ENCODE measurements at regions not wholly inside any gene's neighbourhood (a gene's known extent, or its start where the extent isn't known, plus 50 kb on each side); places are given as distances from the start of the nearest gene placed in this dataset.
"Not testable (repeated sequence)": the region's sequence is repeated elsewhere in the genome, so short reads cannot be mapped to it uniquely, and the experiment has no call there.

- Histone ChIP-seq H3K9me3 (ENCODE audit: control insufficient read depth, low read depth, low read length) (no peaks in the 10 kb centered on the region), H2BK15ac (ENCODE audit: low read depth, low read length) (no peak overlapping the region), H4K8ac (replicated peaks; ENCODE audit: insufficient read length, low read depth, low read length) (peak overlapping the region; percentile 55), H3K4me2 (ENCODE audit: insufficient read depth, insufficient read length, low read length) (no peak overlapping the region), H2BK120ac (ENCODE audit: low read depth, low read length, poor library complexity, severe bottlenecking) (no peak overlapping the region), H3K4me1 (ENCODE audit: insufficient read depth, low read length) (no peaks in the 10 kb centered on the region), H4K5ac (ENCODE audit: insufficient read length, low read depth, low read length) (no peak overlapping the region), H4K91ac (ENCODE audit: insufficient read length, low read depth, low read length) (no peak overlapping the region), H2BK5ac (ENCODE audit: insufficient read length, low read length) (no peak overlapping the region), H2BK12ac (ENCODE audit: insufficient read length, low read depth, low read length) (no peak overlapping the region), H3K79me1 (ENCODE audit: insufficient read depth, low read depth, low read length, poor library complexity, severe bottlenecking) (no peaks in the 10 kb centered on the region), H3T11ph (ENCODE audit: low read length) (no peak overlapping the region), H3K9ac (ENCODE audit: extremely low read depth, insufficient read length, low read length) (no peak overlapping the region), H2BK20ac (ENCODE audit: low read depth, low read length, poor library complexity, severe bottlenecking) (no peak overlapping the region), H3K23ac (ENCODE audit: insufficient read length, low read depth, low read length) (no peak overlapping the region), H4K20me1 (ENCODE audit: control insufficient read depth, insufficient read depth, insufficient read length) (no peaks in the 10 kb centered on the region), H2AFZ (ENCODE audit: low read length) (no peak overlapping the region), H3K79me2 (ENCODE audit: insufficient read depth, low read length) (no peaks in the 10 kb centered on the region), H3K27ac (ENCODE audit: insufficient read length, low read depth, low read length) (no peak overlapping the region), H3K4ac (ENCODE audit: low read depth, low read length) (no peak overlapping the region), H2AK5ac (ENCODE audit: insufficient read length, low read length) (no peak overlapping the region), H3K23me2 (ENCODE audit: insufficient read length, low read depth, low read length, poor library complexity, severe bottlenecking) (no peaks in the 10 kb centered on the region), H3K18ac (ENCODE audit: insufficient read length, low read depth, low read length) (no peak overlapping the region), H3K14ac (ENCODE audit: insufficient read depth, low read length) (peak overlapping the region; percentile 71), H3K56ac (ENCODE audit: insufficient read length, low read depth, low read length) (no peak overlapping the region), H3K27me3 (ENCODE audit: insufficient read depth, low read length) (no peaks in the 10 kb centered on the region)
- Mint-ChIP-seq H3K9me3 (no peaks in the 10 kb centered on the region), H3K27me3 (ENCODE audit: low read depth) (peaks cover 5% of the 10 kb centered on the region), H3K4me1 (peaks cover 0 to 4% of the 10 kb centered on the region in 2 experiments; a peak in 1 of 4 replicates), H3K36me3 (ENCODE audit: insufficient read depth in 1 of 3, low read depth in 3 of 3) (no peaks in the 10 kb centered on the region), H3K4me3 (no peak overlapping the region), H3K27ac (peak overlapping the region in 1 of 3 experiments; percentile 44; a peak in 1 of 7 replicates)
- no peak for TF ChIP-seq CTCF (conservative IDR thresholded peaks at IDR 0.05)
- DNase-seq, result no peak
- WGBS (ENCODE audit: extremely low coverage, insufficient read length, low lambda C conversion rate), result no CpG with 5 or more reads among the region's 3 CpGs
Observed at GRCh38 chr7:98788966-98789365, 80.8 kb downstream of the TMEM130 start.

- not testable (repeated sequence) for H2AK5ac ChIP-seq (ENCODE audit: insufficient read length, low read length); H3K23ac ChIP-seq (ENCODE audit: insufficient read length, low read depth, low read length); H3K4me3 Mint-ChIP-seq; H3K18ac ChIP-seq (ENCODE audit: insufficient read length, low read depth, low read length); H3K79me1 ChIP-seq (ENCODE audit: insufficient read depth, low read depth, low read length, poor library complexity, severe bottlenecking); H3T11ph ChIP-seq (ENCODE audit: low read length); H3K4me2 ChIP-seq (ENCODE audit: insufficient read depth, insufficient read length, low read length); H2BK20ac ChIP-seq (ENCODE audit: low read depth, low read length, poor library complexity, severe bottlenecking); H2BK15ac ChIP-seq (ENCODE audit: low read depth, low read length); H3K4me1 ChIP-seq (ENCODE audit: insufficient read depth, low read length); H4K5ac ChIP-seq (ENCODE audit: insufficient read length, low read depth, low read length); DNase-seq; H4K91ac ChIP-seq (ENCODE audit: insufficient read length, low read depth, low read length); H3K27me3 Mint-ChIP-seq (ENCODE audit: low read depth); H3K27ac Mint-ChIP-seq; H3K79me2 ChIP-seq (ENCODE audit: insufficient read depth, low read length); H3K36me3 Mint-ChIP-seq (ENCODE audit: insufficient read depth in 1 of 3, low read depth in 3 of 3); H4K8ac ChIP-seq (replicated peaks; ENCODE audit: insufficient read length, low read depth, low read length); H3K14ac ChIP-seq (ENCODE audit: insufficient read depth, low read length); H2BK12ac ChIP-seq (ENCODE audit: insufficient read length, low read depth, low read length); H3K27me3 ChIP-seq (ENCODE audit: insufficient read depth, low read length); H2BK5ac ChIP-seq (ENCODE audit: insufficient read length, low read length); H3K9ac ChIP-seq (ENCODE audit: extremely low read depth, insufficient read length, low read length); H3K27ac ChIP-seq (ENCODE audit: insufficient read length, low read depth, low read length); H4K20me1 ChIP-seq (ENCODE audit: control insufficient read depth, insufficient read depth, insufficient read length); H3K9me3 Mint-ChIP-seq; H3K23me2 ChIP-seq (ENCODE audit: insufficient read length, low read depth, low read length, poor library complexity, severe bottlenecking); H2BK120ac ChIP-seq (ENCODE audit: low read depth, low read length, poor library complexity, severe bottlenecking); H3K4ac ChIP-seq (ENCODE audit: low read depth, low read length); H3K4me1 Mint-ChIP-seq; H3K56ac ChIP-seq (ENCODE audit: insufficient read length, low read depth, low read length); H3K9me3 ChIP-seq (ENCODE audit: control insufficient read depth, low read depth, low read length); H2AFZ ChIP-seq (ENCODE audit: low read length)
- no CpG with 5 or more reads among the region's 4 CpGs for WGBS (ENCODE audit: extremely low coverage, insufficient read length, low lambda C conversion rate)
Observed at GRCh38 chr7:98794453-98794852, 75.4 kb downstream of the TMEM130 start.

All from H9 (cell line).